Stimulated activated CD4-positive, alpha-beta T cell treated with anti-CD3 and anti-CD28 coated beads, Interleukin-1b, Interleukin-23, amount 100 ng/mL, for 24 hours (primary cell): ENCODE measurements at regions not wholly inside any gene's neighbourhood (a gene's known extent, or its start where the extent isn't known, plus 50 kb on each side); places are given as distances from the start of the nearest gene placed in this dataset.
"Not testable (repeated sequence)": the region's sequence is repeated elsewhere in the genome, so short reads cannot be mapped to it uniquely, and the experiment has no call there.

Experiments
- DNase-seq, 4 experiments: peaks; one replicate each; pipeline ENCODE4 v3.0.0-alpha.2; 2020; ENCODE audit warnings: low read depth in 4 of 4, low spot score in 1 of 4

GRCh38 chr14:59038746-59039145 lies 149.7 kb upstream of the DAAM1 start:
- DNase-seq: no peak

GRCh38 chr14:59041308-59041707 lies 147.2 kb upstream of the DAAM1 start:
- no peak for DNase-seq

GRCh38 chr14:59044707-59045106 lies 143.8 kb upstream of the DAAM1 start:
- no peak for DNase-seq

DNA sequence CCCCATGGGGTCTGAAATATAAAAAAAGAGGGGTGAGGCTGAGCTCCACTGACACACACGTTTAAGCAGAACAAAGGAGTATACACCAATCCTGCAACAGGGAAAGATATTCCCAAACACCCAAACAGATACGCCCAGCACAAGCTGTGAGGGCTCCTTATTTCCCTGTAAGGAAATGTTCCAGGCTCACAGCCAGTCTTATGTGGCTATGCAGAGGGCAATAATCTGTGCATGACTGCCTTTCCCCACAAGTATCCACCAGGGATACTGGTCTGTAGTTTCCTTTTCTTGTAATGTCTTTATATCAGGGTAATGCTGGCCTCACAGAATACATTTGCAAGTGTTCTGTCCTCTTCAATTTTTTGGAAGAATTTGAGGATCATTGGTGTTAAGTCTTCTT lies 141.7 kb upstream of the DAAM1 start:
- no peak for DNase-seq

DNA sequence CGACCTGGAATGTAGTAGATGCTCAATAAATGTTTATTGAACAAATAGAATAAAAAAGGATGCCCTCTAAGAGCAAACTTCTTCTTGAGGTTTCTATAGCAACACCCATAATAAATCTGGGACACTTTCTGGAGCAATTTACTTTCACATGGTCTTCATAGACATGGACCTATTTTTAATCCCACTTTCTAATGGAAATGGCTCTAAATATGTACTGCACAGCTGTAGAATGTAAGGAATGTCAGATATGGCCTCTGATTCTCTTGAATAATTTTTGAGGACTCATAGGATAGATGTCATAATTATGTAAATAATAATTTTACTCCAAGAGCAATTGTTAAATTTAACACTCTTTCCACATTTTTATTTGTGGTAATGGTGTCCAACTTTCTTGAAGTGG lies 133.5 kb upstream of the DAAM1 start:
- DNase-seq: no peak

- DNase-seq: no peak
Measured at GRCh38 chr14:59055439-59056045, 132.9 kb upstream of the DAAM1 start.

GRCh38 chr14:59057551-59057950 lies 130.9 kb upstream of the DAAM1 start:
- DNase-seq: no peak

- not testable (repeated sequence) for DNase-seq
Measured at GRCh38 chr14:59058776-59059175, 129.7 kb upstream of the DAAM1 start.

- no peak for DNase-seq
Measured at GRCh38 chr14:59060841-59061240, 127.6 kb upstream of the DAAM1 start.

GRCh38 chr14:59061292-59061691 lies 127.2 kb upstream of the DAAM1 start:
- no peak for DNase-seq

DNA sequence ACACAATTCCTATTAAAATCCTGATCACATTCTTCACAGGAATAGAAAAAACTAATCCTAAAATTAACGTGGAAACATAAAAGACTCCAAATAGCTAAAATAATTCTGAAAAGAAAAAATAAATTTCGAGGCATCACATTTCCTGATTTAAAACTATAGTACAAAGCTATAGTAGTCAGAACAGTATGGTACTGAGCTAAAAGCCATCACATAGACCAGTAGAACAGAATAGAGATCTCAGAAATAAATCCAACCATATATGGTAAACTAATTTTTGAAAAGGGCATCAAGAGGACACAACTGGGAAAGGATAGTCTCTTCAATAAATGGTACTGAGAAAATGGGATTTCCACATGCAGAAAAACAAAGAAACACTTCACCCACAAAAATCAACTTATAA lies 125.2 kb upstream of the DAAM1 start:
- no peak for DNase-seq

DNA sequence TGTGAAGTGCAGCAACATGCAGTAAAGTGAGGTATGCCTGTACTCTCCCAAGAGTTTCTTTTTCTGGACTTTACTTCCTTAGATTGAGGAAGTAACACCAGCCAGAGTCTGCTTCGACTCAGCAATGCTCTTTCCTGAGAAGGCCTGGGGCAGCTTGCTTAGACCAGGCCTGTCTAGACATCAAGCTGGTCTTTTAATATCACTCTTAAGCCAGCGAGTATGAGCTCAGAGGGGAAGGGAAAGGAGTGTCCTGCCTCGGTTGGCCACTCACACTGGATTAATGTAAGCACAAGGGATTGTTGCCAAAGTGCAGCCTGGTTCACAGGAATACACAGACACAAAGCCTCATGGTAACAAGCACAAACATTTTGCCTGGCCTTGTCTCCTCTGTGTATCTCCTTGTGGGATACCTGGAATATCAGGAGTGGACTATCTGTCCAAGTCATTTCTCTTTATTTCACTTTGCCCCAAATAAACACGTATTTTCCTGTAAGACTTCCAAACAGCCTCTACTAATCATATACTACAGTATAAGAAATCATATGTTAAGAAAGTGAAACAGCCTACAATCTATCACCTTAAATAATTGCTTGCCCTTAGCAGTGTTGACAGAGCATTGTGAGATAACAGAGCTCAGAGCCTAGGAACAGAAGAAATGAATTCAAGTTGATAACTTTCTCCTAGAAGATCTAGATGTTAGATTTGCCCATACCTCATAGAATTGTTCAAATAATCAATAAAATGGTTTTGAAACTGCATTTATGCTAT lies 121.2 kb upstream of the DAAM1 start:
- DNase-seq: no peak

GRCh38 chr14:59069163-59069854 lies 119.2 kb upstream of the DAAM1 start:
- no peak for DNase-seq

GRCh38 chr14:59075506-59075905 lies 113.0 kb upstream of the DAAM1 start:
- DNase-seq: no peak

DNA sequence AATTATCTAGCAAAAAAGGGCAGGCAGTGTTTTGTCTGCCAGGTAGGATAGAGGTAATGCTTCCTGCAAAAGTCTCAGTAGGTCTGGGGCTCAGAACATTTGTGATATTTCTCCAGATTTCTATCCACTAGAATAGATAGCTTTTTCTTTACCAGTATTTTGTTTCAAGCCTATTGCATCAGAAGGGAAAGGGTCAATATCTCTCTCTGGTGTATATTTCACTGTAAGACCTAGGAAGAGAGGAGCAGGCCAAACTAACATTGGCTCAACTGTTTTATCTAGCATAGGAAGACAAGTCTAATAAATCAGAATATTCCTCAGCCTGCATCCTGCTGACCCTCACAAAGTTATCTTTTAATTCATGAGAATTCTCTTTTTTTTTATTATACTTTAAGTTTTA lies 106.7 kb upstream of the DAAM1 start:
- DNase-seq: no peak

DNA sequence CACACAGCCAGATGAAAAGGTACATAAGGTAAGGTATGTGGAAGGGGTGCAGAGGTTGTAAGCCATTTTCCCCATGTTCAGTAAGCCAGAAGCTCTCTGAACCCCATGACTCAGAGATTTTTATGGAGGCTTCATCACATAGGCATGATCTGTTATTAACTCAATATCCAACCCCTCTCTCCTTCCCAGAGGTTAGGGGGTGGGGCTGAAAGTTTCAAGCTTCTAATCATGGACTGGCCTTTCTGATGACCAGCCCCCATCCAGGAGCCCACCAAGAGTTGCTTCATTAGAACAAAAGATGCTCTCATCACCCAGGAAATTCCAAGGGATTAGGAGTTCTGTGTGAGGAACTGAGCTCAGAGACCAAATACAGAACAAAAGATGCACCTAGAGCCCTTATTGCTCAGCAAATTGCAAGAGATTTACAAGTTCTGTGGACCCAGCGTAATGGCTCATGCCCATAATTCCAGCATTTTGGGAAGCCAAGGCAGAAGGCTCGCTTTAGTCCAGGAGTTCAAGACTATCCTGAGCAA lies 103.2 kb upstream of the DAAM1 start:
- no peak for DNase-seq

DNA sequence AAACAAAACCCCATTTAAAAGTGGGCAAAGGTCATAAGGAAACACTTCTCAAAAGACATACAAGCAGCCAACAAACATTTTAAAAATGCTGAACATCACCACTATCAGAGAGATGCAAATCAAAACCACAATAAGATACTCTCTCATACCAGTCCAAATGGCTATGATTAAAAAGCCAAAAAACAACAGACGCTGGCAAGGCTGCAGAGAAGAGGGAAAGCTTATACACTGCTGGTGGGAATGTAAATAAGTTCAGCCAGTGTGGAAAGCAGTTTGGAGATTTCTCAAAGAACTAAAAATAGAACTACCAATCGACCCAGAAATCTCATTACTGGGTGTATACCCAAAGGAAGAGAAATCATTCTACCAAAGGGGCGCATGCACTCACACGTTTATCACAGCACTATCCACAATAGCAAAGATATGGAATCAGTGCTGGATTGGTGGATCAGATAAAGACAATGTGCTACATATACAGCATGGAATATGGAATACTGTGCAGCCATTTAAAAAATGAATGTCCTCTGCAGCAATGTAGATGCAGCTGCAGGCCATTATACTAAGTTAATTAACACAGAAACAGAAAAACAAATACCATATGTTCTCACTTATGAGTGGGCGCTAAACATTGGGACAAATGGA lies 102.1 kb upstream of the DAAM1 start:
- no peak for DNase-seq

GRCh38 chr14:59087240-59087639 lies 101.2 kb upstream of the DAAM1 start:
- DNase-seq: no peak

DNA sequence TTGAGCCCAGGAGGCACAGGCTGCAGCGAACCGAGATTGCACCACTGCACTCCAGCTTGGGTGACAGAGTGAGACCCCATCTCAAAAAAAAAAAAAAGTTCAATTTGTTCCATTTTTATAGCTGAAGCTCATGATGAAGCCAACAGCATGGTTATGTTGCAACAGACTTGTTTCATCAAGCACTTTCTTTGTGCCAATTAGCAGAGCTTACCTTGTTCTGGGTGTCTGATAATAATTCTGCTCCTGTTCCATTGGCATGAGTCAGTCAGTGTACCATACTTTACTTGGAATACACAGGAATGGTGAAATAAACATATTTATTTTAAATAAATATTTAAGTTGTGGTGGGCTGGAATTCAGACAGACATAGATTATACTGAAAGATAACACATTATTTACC lies 100.8 kb upstream of the DAAM1 start:
- DNase-seq: no peak

DNA sequence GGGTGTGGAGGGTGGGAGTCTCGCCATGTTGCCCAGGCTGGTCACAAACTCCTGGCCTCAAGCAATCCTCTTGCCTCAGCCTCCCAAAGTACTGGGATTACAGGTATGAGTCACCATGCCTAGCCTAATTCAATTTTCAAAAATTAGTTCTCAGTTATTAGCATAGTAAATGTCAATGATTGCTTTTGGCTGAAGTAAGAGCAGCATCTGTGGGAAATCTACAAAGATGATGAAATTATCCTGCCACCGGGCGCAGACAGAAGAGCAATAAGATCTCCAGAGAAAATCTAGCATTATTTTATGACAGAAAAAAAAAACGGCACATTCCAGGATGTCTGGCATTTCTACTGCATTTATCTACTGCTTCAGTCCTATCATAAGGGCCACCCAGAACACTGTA lies 97.9 kb upstream of the DAAM1 start:
- DNase-seq: no peak

DNA sequence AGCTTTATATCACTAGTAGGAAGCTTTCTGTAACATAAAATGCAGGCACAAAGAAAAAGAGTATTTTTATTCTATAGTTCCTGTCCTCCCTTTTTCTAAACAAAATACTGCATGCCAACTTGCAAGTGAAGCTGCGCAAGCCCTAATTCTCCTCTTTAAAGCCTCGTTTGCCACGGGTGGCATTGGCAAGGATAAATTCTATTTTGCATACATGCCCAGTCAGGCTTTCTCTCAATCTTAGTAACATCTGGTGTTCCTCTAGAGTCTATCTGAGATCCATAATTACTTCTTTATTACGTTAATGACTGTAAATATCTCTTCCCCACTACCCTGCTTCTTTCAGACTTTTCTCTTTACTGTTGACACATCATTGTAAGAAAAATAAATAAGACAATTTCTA lies 97.1 kb upstream of the DAAM1 start:
- DNase-seq: no peak

DNA sequence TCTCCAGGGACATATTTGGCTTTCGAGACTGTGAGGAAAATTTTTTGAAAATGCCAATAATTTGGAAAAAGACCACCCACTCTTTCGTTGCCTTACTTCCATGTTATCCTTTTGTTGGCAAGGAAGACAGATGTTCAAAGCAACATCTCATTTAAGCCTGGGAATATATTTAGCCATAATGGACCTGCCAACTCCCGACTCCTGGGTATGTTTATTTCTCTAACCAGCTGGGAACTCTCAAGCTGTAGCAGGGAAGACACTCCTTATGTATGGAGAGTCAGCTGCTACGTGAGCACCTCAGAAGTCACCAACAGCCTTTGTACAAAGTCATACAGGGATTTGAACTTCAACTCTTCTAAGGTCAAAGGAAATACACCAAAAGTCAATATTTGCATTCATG lies 96.5 kb upstream of the DAAM1 start:
- DNase-seq: no peak
